ENCODE measurements at regions not wholly inside any gene's neighbourhood (a gene's known extent, or its start where the extent isn't known, plus 50 kb on each side); places are given as distances from the start of the nearest gene placed in this dataset.

DNA sequence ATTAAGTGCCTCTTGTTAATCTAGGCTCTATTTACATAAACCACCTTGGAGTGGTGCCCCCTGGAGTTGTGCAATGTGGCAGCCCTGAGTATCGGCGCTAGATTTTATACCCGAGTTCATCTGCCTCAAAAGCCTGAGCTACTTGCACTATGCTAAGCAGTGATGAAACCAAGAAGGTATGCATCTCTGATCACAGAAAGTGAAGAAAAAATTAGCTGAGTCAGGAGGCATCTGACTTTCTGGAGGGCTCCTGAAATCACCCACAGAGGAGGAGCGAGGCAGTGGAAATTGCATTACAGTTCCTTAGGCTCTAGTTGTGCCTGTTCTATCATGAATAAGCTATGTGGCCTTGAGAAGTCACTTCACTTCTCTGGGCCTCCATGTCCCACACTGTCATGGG is 80.3 kb upstream of the PSMD7 start:
- Histone ChIP-seq H3K9me3 (ENCODE audit: control insufficient read depth in 1 of 2, insufficient read depth in 1 of 2, low read depth in 1 of 2, low read length in 2 of 2) (no peaks in the 10 kb centered on the region), H3K27me3 (ENCODE audit: insufficient read depth, low read length) (peaks cover 13% of the 10 kb centered on the region; the same call in 1 of the 2 replicates), H3K79me2 (ENCODE audit: insufficient read depth, low read length) (no peaks in the 10 kb centered on the region), H3K9ac (ENCODE audit: low read length) (no peak overlapping the region), H3K27ac (ENCODE audit: low read depth, low read length) (no peak overlapping the region), H4K20me1 (ENCODE audit: insufficient read depth) (no peaks in the 10 kb centered on the region), H3K4me3 (replicated peaks in 1 of 2; ENCODE audit: low read depth in 1 of 2, low read length in 2 of 2) (no peak overlapping the region), H3K4me1 (ENCODE audit: control insufficient read depth in 1 of 2, insufficient read depth in 2 of 2, low read length in 2 of 2) (no peaks in the 10 kb centered on the region), H3K4me2 (ENCODE audit: low read length) (no peak overlapping the region), H3K9me2 (ENCODE audit: insufficient read depth) (no peaks in the 10 kb centered on the region), H3K36me3 (ENCODE audit: control insufficient read depth in 1 of 2, insufficient read depth in 2 of 2, low read length in 2 of 2) (no peaks in the 10 kb centered on the region), H2AFZ (ENCODE audit: low read depth, low read length, poor library complexity, severe bottlenecking) (no peak overlapping the region)
- CTCF ChIA-PET, result interaction anchor here (1.5 kb wide), 1 partner anchor 10 kb away, joined by 4 read pairs; no protein-coding TSS in a partner anchor
- DNase-seq (ENCODE audit: low read depth, low spot score) (no peak), ATAC-seq (no peak)
- BruUV-seq (replicated peaks), result no TSS peak
- RAD21 ChIA-PET (ENCODE audit: low non-redundant PET in 1 of 2, low total read pairs in 2 of 2, uncharacterized antibody in 2 of 2, unreplicated experiment in 2 of 2), result interaction anchor here in 1 of 2 experiments (0.6 kb wide), 1 partner anchor 489 kb away, joined by 3 read pairs; no protein-coding TSS in a partner anchor
- intact Hi-C loops (cut with micrococcal nuclease), result no loop called here
- TF ChIP-seq RAD21 (IDR thresholded peaks at IDR 0.05; ENCODE audit: low read depth) (no peak), CEBPB (IDR thresholded peaks at IDR 0.05; ENCODE audit: low read depth) (no peak), CBX3 (IDR thresholded peaks at IDR 0.05; ENCODE audit: low read depth) (no peak), EGR1 (IDR thresholded peaks at IDR 0.05; ENCODE audit: low read depth) (no peak), TCF7L2 (IDR thresholded peaks at IDR 0.05; ENCODE audit: borderline replicate concordance, extremely low read depth, insufficient read depth, insufficient read length) (no peak), POLR2A (IDR thresholded peaks at IDR 0.05; ENCODE audit: borderline replicate concordance, extremely low read depth, insufficient read depth, insufficient read length) (no peak), SRF (IDR thresholded peaks at IDR 0.05; ENCODE audit: low read depth) (no peak), FOSL1 (IDR thresholded peaks at IDR 0.05; ENCODE audit: low read depth) (no peak), EZH2 (IDR thresholded peaks at IDR 0.05) (no peak), POLR2AphosphoS5 (IDR thresholded peaks at IDR 0.05; ENCODE audit: low read depth, low read length) (no peak), ELF1 (IDR thresholded peaks at IDR 0.05; ENCODE audit: borderline replicate concordance, low read depth) (no peak), ZFX (IDR thresholded peaks at IDR 0.05) (no peak), SIN3A (IDR thresholded peaks at IDR 0.05; ENCODE audit: low read depth) (no peak)
- TF ChIP-seq, protein P1, sequence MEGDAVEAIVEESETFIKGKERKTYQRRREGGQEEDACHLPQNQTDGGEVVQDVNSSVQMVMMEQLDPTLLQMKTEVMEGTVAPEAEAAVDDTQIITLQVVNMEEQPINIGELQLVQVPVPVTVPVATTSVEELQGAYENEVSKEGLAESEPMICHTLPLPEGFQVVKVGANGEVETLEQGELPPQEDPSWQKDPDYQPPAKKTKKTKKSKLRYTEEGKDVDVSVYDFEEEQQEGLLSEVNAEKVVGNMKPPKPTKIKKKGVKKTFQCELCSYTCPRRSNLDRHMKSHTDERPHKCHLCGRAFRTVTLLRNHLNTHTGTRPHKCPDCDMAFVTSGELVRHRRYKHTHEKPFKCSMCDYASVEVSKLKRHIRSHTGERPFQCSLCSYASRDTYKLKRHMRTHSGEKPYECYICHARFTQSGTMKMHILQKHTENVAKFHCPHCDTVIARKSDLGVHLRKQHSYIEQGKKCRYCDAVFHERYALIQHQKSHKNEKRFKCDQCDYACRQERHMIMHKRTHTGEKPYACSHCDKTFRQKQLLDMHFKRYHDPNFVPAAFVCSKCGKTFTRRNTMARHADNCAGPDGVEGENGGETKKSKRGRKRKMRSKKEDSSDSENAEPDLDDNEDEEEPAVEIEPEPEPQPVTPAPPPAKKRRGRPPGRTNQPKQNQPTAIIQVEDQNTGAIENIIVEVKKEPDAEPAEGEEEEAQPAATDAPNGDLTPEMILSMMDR (IDR thresholded peaks at IDR 0.05 in 2 of 3, conservative IDR thresholded peaks at IDR 0.05 in 1 of 3; ENCODE audit: borderline replicate concordance in 1 of 3, insufficient read depth in 1 of 3, low read depth in 2 of 3, low read length in 2 of 3), result no peak
- TF ChIP-seq, protein P2, sequence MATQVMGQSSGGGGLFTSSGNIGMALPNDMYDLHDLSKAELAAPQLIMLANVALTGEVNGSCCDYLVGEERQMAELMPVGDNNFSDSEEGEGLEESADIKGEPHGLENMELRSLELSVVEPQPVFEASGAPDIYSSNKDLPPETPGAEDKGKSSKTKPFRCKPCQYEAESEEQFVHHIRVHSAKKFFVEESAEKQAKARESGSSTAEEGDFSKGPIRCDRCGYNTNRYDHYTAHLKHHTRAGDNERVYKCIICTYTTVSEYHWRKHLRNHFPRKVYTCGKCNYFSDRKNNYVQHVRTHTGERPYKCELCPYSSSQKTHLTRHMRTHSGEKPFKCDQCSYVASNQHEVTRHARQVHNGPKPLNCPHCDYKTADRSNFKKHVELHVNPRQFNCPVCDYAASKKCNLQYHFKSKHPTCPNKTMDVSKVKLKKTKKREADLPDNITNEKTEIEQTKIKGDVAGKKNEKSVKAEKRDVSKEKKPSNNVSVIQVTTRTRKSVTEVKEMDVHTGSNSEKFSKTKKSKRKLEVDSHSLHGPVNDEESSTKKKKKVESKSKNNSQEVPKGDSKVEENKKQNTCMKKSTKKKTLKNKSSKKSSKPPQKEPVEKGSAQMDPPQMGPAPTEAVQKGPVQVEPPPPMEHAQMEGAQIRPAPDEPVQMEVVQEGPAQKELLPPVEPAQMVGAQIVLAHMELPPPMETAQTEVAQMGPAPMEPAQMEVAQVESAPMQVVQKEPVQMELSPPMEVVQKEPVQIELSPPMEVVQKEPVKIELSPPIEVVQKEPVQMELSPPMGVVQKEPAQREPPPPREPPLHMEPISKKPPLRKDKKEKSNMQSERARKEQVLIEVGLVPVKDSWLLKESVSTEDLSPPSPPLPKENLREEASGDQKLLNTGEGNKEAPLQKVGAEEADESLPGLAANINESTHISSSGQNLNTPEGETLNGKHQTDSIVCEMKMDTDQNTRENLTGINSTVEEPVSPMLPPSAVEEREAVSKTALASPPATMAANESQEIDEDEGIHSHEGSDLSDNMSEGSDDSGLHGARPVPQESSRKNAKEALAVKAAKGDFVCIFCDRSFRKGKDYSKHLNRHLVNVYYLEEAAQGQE (IDR thresholded peaks at IDR 0.05; ENCODE audit: low read depth), result no peak
- TF ChIP-seq, protein P3, sequence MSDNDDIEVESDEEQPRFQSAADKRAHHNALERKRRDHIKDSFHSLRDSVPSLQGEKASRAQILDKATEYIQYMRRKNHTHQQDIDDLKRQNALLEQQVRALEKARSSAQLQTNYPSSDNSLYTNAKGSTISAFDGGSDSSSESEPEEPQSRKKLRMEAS (IDR thresholded peaks at IDR 0.05), result no peak
- POLR2A ChIA-PET, result no interaction called here
